CD14-positive monocyte (primary cell): ENCODE measurements at regions not wholly inside any gene's neighbourhood (a gene's known extent, or its start where the extent isn't known, plus 50 kb on each side); places are given as distances from the start of the nearest gene placed in this dataset.

Source experiments
- DNase-seq, 3 donors: peaks; one replicate each; pipeline ENCODE4 v3.0.0-alpha.2; 2011 to 2022
- H2AFZ ChIP-seq: 2 replicates; pipeline ENCODE4 v1.6.0; 2012; ENCODE audit warnings: mild to moderate bottlenecking, low read depth, low read length, inconsistent platforms; ENCODE audit not compliant: insufficient read depth, poor library complexity, severe bottlenecking
- H3K27ac ChIP-seq, 2 donors: 1 replicate in 1 of 2; 2 replicates in 1 of 2; pipeline ENCODE4 v1.5.1; 2012 to 2013; ENCODE audit warnings: low read length in 2 of 2, control low read depth in 1 of 2, inconsistent platforms in 1 of 2, low read depth in 1 of 2, mild to moderate bottlenecking in 1 of 2
- H3K27me3 ChIP-seq, 2 donors: one replicate each; pipeline versions ENCODE4 v1.6.0 to v1.6.1; 2011 to 2013; ENCODE audit warnings: low read length in 2 of 2; ENCODE audit not compliant: control insufficient read depth in 2 of 2, insufficient read depth in 2 of 2
- H3K36me3 ChIP-seq, 2 donors: replicated peaks in 1 of 2; 1 replicate in 1 of 2; 2 replicates in 1 of 2; pipeline versions ENCODE4 v1.5.1 to v1.6.1; 2012 to 2013; ENCODE audit warnings: low read length in 2 of 2, control low read depth in 1 of 2, inconsistent platforms in 1 of 2, mild to moderate bottlenecking in 1 of 2; ENCODE audit not compliant: insufficient read depth in 2 of 2, control insufficient read depth in 1 of 2
- H3K4me1 ChIP-seq, 2 donors: 1 replicate in 1 of 2; 2 replicates in 1 of 2; pipeline versions ENCODE4 v1.5.1 to v1.6.1; 2012 to 2013; ENCODE audit warnings: low read length in 2 of 2, control low read depth in 1 of 2, inconsistent platforms in 1 of 2, mild to moderate bottlenecking in 1 of 2, moderate library complexity in 1 of 2; ENCODE audit not compliant: insufficient read depth in 2 of 2, control insufficient read depth in 1 of 2
- H3K4me2 ChIP-seq: replicated peaks from 2 replicates; pipeline ENCODE3; 2012; ENCODE audit warnings: low read length, moderate library complexity, mild to moderate bottlenecking; ENCODE audit not compliant: poor library complexity, severe bottlenecking; ENCODE audit errors: extremely low read depth
- H3K4me3 ChIP-seq, 3 experiments: fragments of 200-600 bp in 1 of 3; sonication (generic) in 1 of 3; replicated peaks in 1 of 3; 1 replicate in 2 of 3; 2 replicates in 1 of 3; pipeline ENCODE4 v1.5.1; 2011 to 2013; ENCODE audit warnings: low read length in 3 of 3, mild to moderate bottlenecking in 3 of 3, control low read depth in 2 of 3, low read depth in 2 of 3, inconsistent platforms in 1 of 3, moderate library complexity in 1 of 3
- H3K79me2 ChIP-seq: 2 replicates; pipeline ENCODE4 v1.6.0; 2012; ENCODE audit warnings: mild to moderate bottlenecking, control low read depth, inconsistent platforms, low read length, moderate library complexity; ENCODE audit not compliant: insufficient read depth
- H3K9ac ChIP-seq: 2 replicates; pipeline ENCODE4 v1.6.0; 2017; ENCODE audit warnings: low read length, mild to moderate bottlenecking; ENCODE audit not compliant: insufficient read depth, poor library complexity, severe bottlenecking
- H3K9me3 ChIP-seq, 2 donors: replicated peaks in 1 of 2; 1 replicate in 1 of 2; 2 replicates in 1 of 2; pipeline versions ENCODE4 v1.5.1 to v1.6.1; 2012 to 2013; ENCODE audit warnings: low read length in 2 of 2, control low read depth in 1 of 2; ENCODE audit not compliant: control insufficient read depth in 1 of 2, insufficient read depth in 1 of 2
- H4K20me1 ChIP-seq: 2 replicates; pipeline ENCODE4 v1.6.0; 2012; ENCODE audit warnings: mild to moderate bottlenecking, low read length, control low read depth, moderate library complexity; ENCODE audit not compliant: insufficient read depth
- H3K27ac Mint-ChIP-seq, 7 donors: one replicate each; pipeline ENCODE4 v1.8.0; 2020; ENCODE audit warnings: mild to moderate bottlenecking in 7 of 7, mixed read lengths in 7 of 7, moderate library complexity in 6 of 7, inconsistent platforms in 2 of 7
- H3K27me3 Mint-ChIP-seq, 3 donors: one replicate each; pipeline ENCODE4 v1.8.0; 2021 to 2022; ENCODE audit warnings: low read depth in 3 of 3, mild to moderate bottlenecking in 3 of 3, mixed read lengths in 3 of 3, moderate library complexity in 3 of 3, inconsistent platforms in 1 of 3
- H3K36me3 Mint-ChIP-seq, 2 donors: one replicate each; pipeline ENCODE4 v1.8.0; 2020; ENCODE audit warnings: mixed read lengths in 2 of 2, inconsistent platforms in 1 of 2, mild to moderate bottlenecking in 1 of 2
- H3K4me1 Mint-ChIP-seq: one replicate; pipeline ENCODE4 v1.8.0; 2020; ENCODE audit warnings: mild to moderate bottlenecking, mixed read lengths
- H3K4me3 Mint-ChIP-seq, 2 donors: one replicate each; pipeline ENCODE4 v1.8.0; 2020; ENCODE audit warnings: mild to moderate bottlenecking in 2 of 2, mixed read lengths in 2 of 2, moderate library complexity in 1 of 2
- H3K9me3 Mint-ChIP-seq, 7 donors: one replicate each; pipeline ENCODE4 v1.8.0; 2020 to 2022; ENCODE audit warnings: mixed read lengths in 7 of 7, mild to moderate bottlenecking in 6 of 7, moderate library complexity in 6 of 7, inconsistent platforms in 2 of 7
- WGBS: methylation state at CpG from one replicate; pipeline ENCODE4 v1.1.5; 2013; ENCODE audit warnings: missing lambda C conversion rate; ENCODE audit not compliant: insufficient coverage; 5-methylcytosine and 5-hydroxymethylcytosine counted together
- intact Hi-C, 2 donors: fragments of 100-400 bp; cut with micrococcal nuclease; formaldehyde crosslinking; loops; one replicate each; pipeline versions ENCODE4 v1.15.0 to v1.15.1; 2023
- TF ChIP-seq, protein P1 (sequence below): fragments of 200-600 bp; IDR thresholded peaks from one replicate; pipeline ENCODE4 v1.8.0; 2022; ENCODE audit warnings: antibody characterized with exemption, mild to moderate bottlenecking

DNA sequence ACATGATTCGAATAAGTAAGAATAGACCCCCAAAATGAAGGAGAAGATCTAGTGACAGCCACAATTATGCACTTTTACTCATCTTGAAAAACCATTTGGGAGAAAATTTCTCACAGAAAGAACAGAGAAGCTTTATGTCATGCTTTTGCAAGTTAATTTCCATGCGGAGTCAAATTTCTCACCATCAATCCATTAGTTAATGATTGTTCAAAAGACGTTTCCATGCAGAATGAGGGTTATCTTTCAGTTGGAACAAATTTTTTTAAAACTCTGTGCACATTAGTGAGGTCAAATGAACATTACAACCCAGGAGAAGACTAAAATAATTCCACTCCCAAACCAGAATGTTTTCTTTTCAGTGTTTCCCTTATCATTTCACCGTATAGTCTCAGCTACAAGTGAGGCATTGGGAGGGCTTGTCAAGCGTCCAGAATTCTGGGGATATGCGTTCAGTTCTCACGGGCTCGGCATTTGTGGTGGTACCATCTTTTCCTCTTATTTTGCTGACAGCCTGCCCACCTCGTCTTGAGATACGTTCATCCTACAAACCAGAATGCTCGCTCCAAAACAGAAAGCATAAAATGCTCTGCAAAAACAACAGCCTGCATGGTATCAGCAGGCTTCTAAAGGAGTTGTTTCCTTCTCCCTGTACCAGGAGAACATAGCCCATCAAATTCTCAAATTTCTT, 130.8 kb upstream of the TBL1X start:
- no peaks in the 10 kb centered on the region for H3K9me3 ChIP-seq
- no peaks in the 10 kb centered on the region for H4K20me1 ChIP-seq
- no peak for DNase-seq
- no peaks in the 10 kb centered on the region for H3K79me2 ChIP-seq
- H2AFZ ChIP-seq, result no peak overlapping the region
- H3K36me3 ChIP-seq, result no peaks in the 10 kb centered on the region
- H3K4me2 ChIP-seq, result no peak overlapping the region
- Mint-ChIP-seq H3K36me3 (no peaks in the 10 kb centered on the region), H3K4me1 (peaks cover 15% of the 10 kb centered on the region), H3K27ac (no peak overlapping the region), H3K27me3 (peaks cover 0 to 52% (median 2%) of the 10 kb centered on the region in 3 donors), H3K9me3 (peaks cover 0 to 2% (median 0%) of the 10 kb centered on the region in 7 donors), H3K4me3 (no peak overlapping the region)
- peaks cover 0 to 17% of the 10 kb centered on the region in 2 donors for H3K27me3 ChIP-seq
- no peak overlapping the region for H3K9ac ChIP-seq
- H3K4me1 ChIP-seq, result peaks cover 11 to 17% of the 10 kb centered on the region in 2 donors
- intact Hi-C loops, result no loop called here
- H3K4me3 ChIP-seq, result no peak overlapping the region
- TF ChIP-seq, protein P1, sequence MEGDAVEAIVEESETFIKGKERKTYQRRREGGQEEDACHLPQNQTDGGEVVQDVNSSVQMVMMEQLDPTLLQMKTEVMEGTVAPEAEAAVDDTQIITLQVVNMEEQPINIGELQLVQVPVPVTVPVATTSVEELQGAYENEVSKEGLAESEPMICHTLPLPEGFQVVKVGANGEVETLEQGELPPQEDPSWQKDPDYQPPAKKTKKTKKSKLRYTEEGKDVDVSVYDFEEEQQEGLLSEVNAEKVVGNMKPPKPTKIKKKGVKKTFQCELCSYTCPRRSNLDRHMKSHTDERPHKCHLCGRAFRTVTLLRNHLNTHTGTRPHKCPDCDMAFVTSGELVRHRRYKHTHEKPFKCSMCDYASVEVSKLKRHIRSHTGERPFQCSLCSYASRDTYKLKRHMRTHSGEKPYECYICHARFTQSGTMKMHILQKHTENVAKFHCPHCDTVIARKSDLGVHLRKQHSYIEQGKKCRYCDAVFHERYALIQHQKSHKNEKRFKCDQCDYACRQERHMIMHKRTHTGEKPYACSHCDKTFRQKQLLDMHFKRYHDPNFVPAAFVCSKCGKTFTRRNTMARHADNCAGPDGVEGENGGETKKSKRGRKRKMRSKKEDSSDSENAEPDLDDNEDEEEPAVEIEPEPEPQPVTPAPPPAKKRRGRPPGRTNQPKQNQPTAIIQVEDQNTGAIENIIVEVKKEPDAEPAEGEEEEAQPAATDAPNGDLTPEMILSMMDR, result no peak
- no peak overlapping the region for H3K27ac ChIP-seq
- no CpG with 5 or more reads among the region's 11 CpGs for WGBS

DNA sequence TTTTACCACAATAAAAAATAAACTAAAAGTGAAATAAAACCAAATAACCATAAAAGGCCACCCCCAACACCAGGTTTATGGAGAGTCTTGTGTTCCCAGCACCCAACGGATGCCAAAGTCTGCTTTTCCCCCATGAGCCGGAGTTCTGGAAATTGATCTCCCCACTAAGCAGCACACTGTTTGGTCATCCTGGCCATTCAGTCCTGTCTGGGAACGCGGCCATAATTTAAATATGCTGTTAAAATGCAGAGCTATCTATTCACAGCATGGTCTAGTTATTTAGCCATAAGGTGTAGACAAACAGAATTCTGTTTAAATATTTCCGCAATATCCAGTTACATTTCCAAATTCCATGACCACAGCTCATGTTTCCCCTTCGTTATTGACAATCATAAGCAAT, 129.6 kb upstream of the TBL1X start:
- no peak for DNase-seq
- Histone ChIP-seq H3K4me1 (peaks cover 19 to 27% of the 10 kb centered on the region in 2 donors), H4K20me1 (no peaks in the 10 kb centered on the region), H3K79me2 (no peaks in the 10 kb centered on the region), H3K4me3 (no peak overlapping the region), H3K27me3 (peaks cover 0 to 15% of the 10 kb centered on the region in 2 donors), H2AFZ (no peak overlapping the region), H3K9ac (no peak overlapping the region), H3K9me3 (no peaks in the 10 kb centered on the region), H3K27ac (no peak overlapping the region), H3K4me2 (no peak overlapping the region), H3K36me3 (no peaks in the 10 kb centered on the region)
- no CpG with 5 or more reads among the region's 6 CpGs for WGBS
- Mint-ChIP-seq H3K4me1 (peaks cover 22% of the 10 kb centered on the region), H3K9me3 (peaks cover 0 to 3% (median 0%) of the 10 kb centered on the region in 7 donors), H3K4me3 (no peak overlapping the region), H3K27ac (no peak overlapping the region), H3K36me3 (no peaks in the 10 kb centered on the region), H3K27me3 (peaks cover 0 to 47% (median 2%) of the 10 kb centered on the region in 3 donors)
- TF ChIP-seq, protein P1, result no peak
- intact Hi-C loops, result no loop called here
